ENCODE measurements at regions not wholly inside any gene's neighbourhood (a gene's known extent, or its start where the extent isn't known, plus 50 kb on each side); places are given as distances from the start of the nearest gene placed in this dataset.

GRCh38 chr15:70200511-70201424 is 103.1 kb upstream of the TLE3 start:
- intact Hi-C loops (cut with micrococcal nuclease), result no loop called here
- H3K27me3 ChIP-seq (ENCODE audit: low read depth), result peaks cover 27% of the 10 kb centered on the region
- DNase-seq, result no peak
- H3K4me3 ChIP-seq, result no peak overlapping the region
- peaks cover 9% of the 10 kb centered on the region for H3K4me1 ChIP-seq
- H3K9me3 ChIP-seq (replicated peaks), result no peaks in the 10 kb centered on the region
- TF ChIP-seq CTCF (IDR thresholded peaks at IDR 0.05; ENCODE audit: borderline replicate concordance), result no peak
- H3K36me3 ChIP-seq, result no peaks in the 10 kb centered on the region
- no peak overlapping the region for H3K27ac ChIP-seq (replicated peaks)

GRCh38 chr15:70199540-70200410 is 102.1 kb upstream of the TLE3 start:
- H3K27me3 ChIP-seq (ENCODE audit: low read depth), result peaks cover 27% of the 10 kb centered on the region
- intact Hi-C loops (cut with micrococcal nuclease), result no loop called here
- no peak for DNase-seq
- no peak overlapping the region for H3K27ac ChIP-seq (replicated peaks)
- no peak overlapping the region for H3K4me3 ChIP-seq
- no peaks in the 10 kb centered on the region for H3K36me3 ChIP-seq
- H3K9me3 ChIP-seq (replicated peaks), result no peaks in the 10 kb centered on the region
- peaks cover 15% of the 10 kb centered on the region for H3K4me1 ChIP-seq
- TF ChIP-seq CTCF (IDR thresholded peaks at IDR 0.05; ENCODE audit: borderline replicate concordance), result no peak

GRCh38 chr15:70199124-70199482 is 101.4 kb upstream of the TLE3 start:
- H3K27ac ChIP-seq (replicated peaks), result no peak overlapping the region
- no peak overlapping the region for H3K4me3 ChIP-seq
- no peak for TF ChIP-seq CTCF (IDR thresholded peaks at IDR 0.05; ENCODE audit: borderline replicate concordance)
- intact Hi-C loops (cut with micrococcal nuclease), result no loop called here
- no peaks in the 10 kb centered on the region for H3K36me3 ChIP-seq
- peaks cover 15% of the 10 kb centered on the region for H3K4me1 ChIP-seq
- H3K9me3 ChIP-seq (replicated peaks), result no peaks in the 10 kb centered on the region
- no peak for DNase-seq
- H3K27me3 ChIP-seq (ENCODE audit: low read depth), result peaks cover 29% of the 10 kb centered on the region

- no peak for DNase-seq
- intact Hi-C loops (cut with micrococcal nuclease), result no loop called here
- Histone ChIP-seq H3K27ac (replicated peaks) (no peak overlapping the region), H3K36me3 (no peaks in the 10 kb centered on the region), H3K27me3 (ENCODE audit: low read depth) (peaks cover 34% of the 10 kb centered on the region), H3K4me3 (no peak overlapping the region), H3K4me1 (peaks cover 15% of the 10 kb centered on the region), H3K9me3 (replicated peaks) (no peaks in the 10 kb centered on the region)
- TF ChIP-seq CTCF (IDR thresholded peaks at IDR 0.05; ENCODE audit: borderline replicate concordance), result no peak
Measured at GRCh38 chr15:70198441-70199123, 100.9 kb upstream of the TLE3 start.

- intact Hi-C loops (cut with micrococcal nuclease), result no loop called here
- H3K36me3 ChIP-seq, result no peaks in the 10 kb centered on the region
- H3K4me1 ChIP-seq, result peaks cover 15% of the 10 kb centered on the region
- H3K27me3 ChIP-seq (ENCODE audit: low read depth), result peaks cover 34% of the 10 kb centered on the region
- DNase-seq, result no peak
- no peak overlapping the region for H3K27ac ChIP-seq (replicated peaks)
- no peak overlapping the region for H3K4me3 ChIP-seq
- H3K9me3 ChIP-seq (replicated peaks), result no peaks in the 10 kb centered on the region
- TF ChIP-seq CTCF (IDR thresholded peaks at IDR 0.05; ENCODE audit: borderline replicate concordance), result no peak
Measured at GRCh38 chr15:70197945-70198361, 100.2 kb upstream of the TLE3 start.

Measured in left ventricle myocardium inferior (tissue), 1 donor.